ENCODE measurements at regions not wholly inside any gene's neighbourhood (a gene's known extent, or its start where the extent isn't known, plus 50 kb on each side); places are given as distances from the start of the nearest gene placed in this dataset.
"Not testable (repeated sequence)": the region's sequence is repeated elsewhere in the genome, so short reads cannot be mapped to it uniquely, and the experiment has no call there.

GRCh38 chr22:11017108-11017507, 4510.9 kb upstream of the OR11H1 start:
- DNase-seq (ENCODE audit: low spot score), result not testable (repeated sequence)

GRCh38 chr22:11020522-11020921, 4507.5 kb upstream of the OR11H1 start:
- not testable (repeated sequence) for DNase-seq (ENCODE audit: low spot score)

GRCh38 chr22:11026541-11026940, 4501.5 kb upstream of the OR11H1 start:
- DNase-seq (ENCODE audit: low spot score), result not testable (repeated sequence)

- not testable (repeated sequence) for DNase-seq (ENCODE audit: low spot score)
These were observed 4500.9 kb upstream of the OR11H1 start for GRCh38 chr22:11027064-11027463.

GRCh38 chr22:11027532-11027931, 4500.5 kb upstream of the OR11H1 start:
- not testable (repeated sequence) for DNase-seq (ENCODE audit: low spot score)

GRCh38 chr22:11028180-11028579, 4499.8 kb upstream of the OR11H1 start:
- DNase-seq (ENCODE audit: low spot score), result not testable (repeated sequence)

- not testable (repeated sequence) for DNase-seq (ENCODE audit: low spot score)
These were observed 4498.5 kb upstream of the OR11H1 start for GRCh38 chr22:11029534-11029933.

GRCh38 chr22:11029967-11030366, 4498.0 kb upstream of the OR11H1 start:
- DNase-seq (ENCODE audit: low spot score), result not testable (repeated sequence)

GRCh38 chr22:11030571-11031410, 4497.2 kb upstream of the OR11H1 start:
- not testable (repeated sequence) for DNase-seq (ENCODE audit: low spot score)

- DNase-seq (ENCODE audit: low spot score), result not testable (repeated sequence)
These were observed 4495.9 kb upstream of the OR11H1 start for GRCh38 chr22:11032115-11032514.

GRCh38 chr22:11034660-11034987, 4493.4 kb upstream of the OR11H1 start:
- not testable (repeated sequence) for DNase-seq (ENCODE audit: low spot score)

- DNase-seq (ENCODE audit: low spot score), result not testable (repeated sequence)
These were observed 4492.7 kb upstream of the OR11H1 start for GRCh38 chr22:11035031-11035873.

GRCh38 chr22:11037314-11037713, 4490.7 kb upstream of the OR11H1 start:
- DNase-seq (ENCODE audit: low spot score), result not testable (repeated sequence)

GRCh38 chr22:11037814-11038213, 4490.2 kb upstream of the OR11H1 start:
- DNase-seq (ENCODE audit: low spot score), result not testable (repeated sequence)

GRCh38 chr22:11038786-11039185, 4489.2 kb upstream of the OR11H1 start:
- DNase-seq (ENCODE audit: low spot score), result not testable (repeated sequence)

- not testable (repeated sequence) for DNase-seq (ENCODE audit: low spot score)
These were observed 4486.6 kb upstream of the OR11H1 start for GRCh38 chr22:11041416-11041815.

- no peak for DNase-seq (ENCODE audit: low spot score)
These were observed 4485.9 kb upstream of the OR11H1 start for GRCh38 chr22:11042116-11042515.

- DNase-seq (ENCODE audit: low spot score), result not testable (repeated sequence)
These were observed 4484.7 kb upstream of the OR11H1 start for GRCh38 chr22:11043289-11043688.

- DNase-seq (ENCODE audit: low spot score), result not testable (repeated sequence)
These were observed 4479.1 kb upstream of the OR11H1 start for GRCh38 chr22:11048884-11049283.

GRCh38 chr22:11050226-11050625, 4477.8 kb upstream of the OR11H1 start:
- DNase-seq (ENCODE audit: low spot score), result not testable (repeated sequence)

- DNase-seq (ENCODE audit: low spot score), result not testable (repeated sequence)
These were observed 4476.4 kb upstream of the OR11H1 start for GRCh38 chr22:11051401-11052112.
